ENCODE measurements at regions not wholly inside any gene's neighbourhood (a gene's known extent, or its start where the extent isn't known, plus 50 kb on each side); places are given as distances from the start of the nearest gene placed in this dataset.

DNA sequence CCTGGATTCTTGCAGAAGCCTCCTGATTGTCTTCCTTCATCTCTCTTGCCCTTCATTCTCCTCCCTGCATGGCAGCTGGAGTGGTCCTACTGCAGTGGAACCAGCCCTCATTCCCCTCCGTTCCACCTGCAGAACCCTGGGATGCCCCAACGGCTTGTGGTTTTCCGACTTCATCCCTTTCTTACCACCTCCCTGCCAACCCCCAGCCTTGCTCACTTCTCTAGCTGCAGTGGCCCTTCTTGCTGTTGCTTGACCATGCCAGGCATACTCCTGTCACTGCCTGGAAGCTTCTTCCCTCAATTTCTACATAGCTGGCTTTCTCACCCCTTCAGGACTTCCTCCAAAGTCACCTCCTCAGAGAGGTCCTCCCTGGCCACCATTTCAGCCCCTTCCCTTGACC is 123.3 kb downstream of the BEGAIN start:
- no peak for TF ChIP-seq CTCF (IDR thresholded peaks at IDR 0.05)
- no peak overlapping the region for H3K27ac ChIP-seq
- H3K4me3 ChIP-seq = no peak overlapping the region
- no peak for DNase-seq (ENCODE audit: low spot score)

- DNase-seq (ENCODE audit: low spot score) = no peak
- TF ChIP-seq CTCF (IDR thresholded peaks at IDR 0.05) = no peak
- no peak overlapping the region for H3K4me3 ChIP-seq
- no peak overlapping the region for H3K27ac ChIP-seq
These were observed 120.9 kb downstream of the BEGAIN start for GRCh38 chr14:100466111-100466856.

DNA sequence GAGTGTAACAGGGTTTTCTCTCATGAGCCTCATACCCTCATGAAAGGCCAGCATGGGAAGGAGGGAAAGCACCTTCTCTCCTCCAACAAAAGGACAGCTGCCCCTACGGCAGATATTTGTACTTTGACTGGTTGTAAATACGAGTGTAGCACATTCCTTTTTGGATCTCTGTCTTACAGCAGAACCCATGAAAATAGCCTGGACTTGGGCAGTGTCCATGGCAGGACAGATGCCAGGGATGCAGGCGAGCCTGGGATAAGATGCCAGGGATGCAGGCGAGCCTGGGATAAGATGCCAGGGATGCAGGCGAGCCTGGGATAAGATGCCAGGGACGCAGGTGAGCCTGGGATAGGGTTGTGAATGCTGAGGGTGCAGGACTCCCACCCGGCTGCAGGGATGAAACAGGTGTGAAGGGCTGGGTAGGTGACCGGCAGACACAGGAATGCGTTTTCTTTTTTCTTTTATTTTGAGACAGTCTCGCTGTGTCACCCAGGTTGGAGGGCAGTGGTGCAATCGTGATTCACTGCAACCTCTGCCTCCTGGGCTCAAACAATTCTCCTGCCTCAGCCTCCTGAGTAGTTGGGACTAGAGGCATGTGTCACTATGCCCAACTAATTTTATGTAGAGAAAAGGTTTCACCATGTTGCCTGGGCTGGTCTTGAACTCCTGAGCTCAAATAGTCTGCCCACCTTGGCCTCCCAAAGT is 120.0 kb downstream of the BEGAIN start:
- no peak for TF ChIP-seq CTCF (IDR thresholded peaks at IDR 0.05)
- H3K27ac ChIP-seq = no peak overlapping the region
- H3K4me3 ChIP-seq = no peak overlapping the region
- no peak for DNase-seq (ENCODE audit: low spot score)

DNA sequence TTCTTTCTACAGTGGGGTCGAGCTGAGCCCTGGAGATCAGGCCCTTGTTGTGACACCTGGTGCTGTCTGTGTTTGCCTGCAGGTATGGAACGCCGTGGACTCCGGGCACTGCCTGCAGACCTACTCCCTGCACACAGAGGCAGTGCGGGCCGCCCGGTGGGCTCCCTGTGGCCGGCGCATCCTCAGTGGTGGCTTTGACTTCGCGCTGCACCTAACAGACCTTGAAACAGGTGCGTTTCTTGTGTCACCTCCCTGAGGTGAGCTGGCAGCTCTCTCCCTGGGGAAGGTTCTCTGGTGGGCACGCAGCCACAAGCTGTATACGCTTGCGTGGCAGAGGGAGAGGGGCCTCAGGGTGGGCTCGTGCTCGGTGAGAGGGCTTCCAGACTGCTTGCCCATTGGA is 119.3 kb downstream of the BEGAIN start:
- no peak overlapping the region for H3K4me3 ChIP-seq
- H3K27ac ChIP-seq = no peak overlapping the region
- DNase-seq (ENCODE audit: low spot score) = no peak
- TF ChIP-seq CTCF (IDR thresholded peaks at IDR 0.05) = no peak

DNA sequence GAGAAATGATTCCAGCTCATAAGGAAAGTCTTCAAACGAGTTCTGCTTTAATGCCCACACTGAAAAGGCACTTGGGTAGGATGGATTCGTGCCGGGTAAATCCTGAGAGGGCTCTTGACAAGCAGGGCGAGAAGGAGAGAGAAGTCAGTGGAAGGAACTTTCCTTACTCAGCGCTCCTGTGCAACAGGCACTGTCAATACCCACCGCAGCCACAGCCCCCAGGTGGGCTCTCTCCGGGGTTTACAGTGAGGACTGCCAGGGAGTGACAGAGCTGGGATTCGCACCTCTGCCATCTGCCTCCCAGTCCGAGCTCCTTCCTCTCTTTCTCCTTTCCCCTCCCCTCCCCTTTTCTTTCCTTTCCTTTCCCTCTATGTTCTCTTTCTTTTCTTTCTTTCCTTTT is 118.7 kb downstream of the BEGAIN start:
- TF ChIP-seq CTCF (IDR thresholded peaks at IDR 0.05) = no peak
- DNase-seq (ENCODE audit: low spot score) = no peak
- Histone ChIP-seq H3K27ac (no peak overlapping the region), H3K4me3 (no peak overlapping the region)

DNA sequence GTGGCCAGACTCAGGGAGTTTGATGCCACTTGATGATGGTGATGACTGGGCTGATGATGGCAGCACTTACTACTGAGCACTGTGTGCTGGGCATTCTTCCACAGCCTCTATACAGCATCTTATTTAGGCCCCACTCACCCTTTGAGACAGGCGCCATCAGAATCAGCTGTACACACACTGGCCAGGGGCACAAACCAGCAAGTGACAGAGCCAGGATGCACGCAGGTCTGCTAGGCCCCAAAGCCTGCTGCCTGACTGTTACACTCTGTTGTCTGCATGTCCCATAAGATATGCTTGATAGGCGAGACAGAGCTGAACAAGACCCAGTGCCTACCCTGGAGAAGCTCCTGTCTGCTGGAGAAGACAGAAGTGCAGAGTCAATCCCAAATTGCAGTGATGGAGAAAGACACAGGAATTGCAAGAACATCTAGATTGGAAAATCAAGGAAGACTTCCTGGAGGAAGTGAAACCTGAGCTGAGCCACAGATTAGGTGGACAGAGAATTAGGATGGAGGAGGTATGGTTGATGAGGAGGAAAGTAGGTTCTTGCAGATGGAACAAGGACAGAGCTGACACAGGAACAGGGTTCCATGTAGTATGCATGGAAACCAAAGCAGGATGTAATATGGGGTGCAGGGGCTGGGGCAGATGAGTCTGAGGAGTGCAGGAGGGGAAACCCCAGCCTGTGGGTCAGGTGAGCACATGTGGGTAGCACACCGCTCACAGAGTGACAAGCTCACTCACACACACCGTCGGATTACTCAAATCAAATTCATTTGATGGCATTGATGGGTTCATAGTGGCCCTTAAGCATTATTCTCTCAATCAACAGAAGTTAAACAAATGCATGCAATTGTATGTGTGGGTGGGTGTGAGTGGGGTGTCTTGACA is 117.3 kb downstream of the BEGAIN start:
- TF ChIP-seq CTCF (IDR thresholded peaks at IDR 0.05) = no peak
- DNase-seq (ENCODE audit: low spot score) = no peak
- no peak overlapping the region for H3K27ac ChIP-seq
- no peak overlapping the region for H3K4me3 ChIP-seq
